Retinal pigment epithelial cell (primary cell): ENCODE measurements at regions not wholly inside any gene's neighbourhood (a gene's known extent, or its start where the extent isn't known, plus 50 kb on each side); places are given as distances from the start of the nearest gene placed in this dataset.
"Not testable (repeated sequence)": the region's sequence is repeated elsewhere in the genome, so short reads cannot be mapped to it uniquely, and the experiment has no call there.

Experiments used
- DNase-seq: peaks from one replicate; pipeline ENCODE4 v3.0.0-alpha.2; 2010; ENCODE audit warnings: low read depth
- H3K4me3 ChIP-seq: 2 replicates; pipeline ENCODE4 v1.5.1; 2011; ENCODE audit warnings: mild to moderate bottlenecking, low read length, control low read depth, moderate library complexity

DNA sequence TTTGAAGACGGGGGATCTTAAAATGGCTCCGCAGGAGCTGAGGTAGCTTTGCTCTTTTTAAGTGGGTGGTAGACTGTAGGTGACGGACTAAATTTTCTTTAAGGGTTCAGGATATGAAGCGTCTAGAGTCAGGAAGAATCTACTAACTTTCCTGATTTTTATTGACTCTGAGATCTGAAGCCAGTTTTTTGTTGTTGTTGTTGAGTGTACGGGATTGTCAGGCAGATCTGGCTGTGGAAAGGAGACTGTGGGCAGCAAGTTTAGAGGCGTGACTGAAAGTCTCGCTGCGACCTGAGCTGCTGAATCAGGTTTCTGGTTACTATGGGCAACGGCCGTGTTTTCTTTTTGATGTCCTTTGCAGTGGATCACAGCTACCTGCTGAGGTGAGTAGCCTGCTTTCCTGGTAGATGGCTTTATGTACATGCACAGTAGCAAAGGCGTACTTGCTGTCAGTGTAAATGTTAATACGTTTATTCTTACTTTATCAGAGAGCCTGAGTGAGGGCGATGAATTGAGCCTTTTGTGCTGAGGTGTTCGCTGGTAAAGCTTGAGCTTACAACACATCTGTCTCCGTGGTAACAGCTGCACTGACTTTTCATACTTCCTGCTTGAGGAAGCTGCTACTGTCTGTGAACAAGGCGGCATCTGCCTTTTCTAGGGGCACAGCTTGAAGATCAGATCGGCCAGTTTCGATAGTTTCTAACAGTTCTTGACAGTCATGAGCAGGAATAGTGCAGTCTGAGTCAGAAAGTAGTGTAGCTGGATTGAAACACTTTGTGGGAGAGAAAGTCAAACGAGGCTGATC, 193.7 kb downstream of the OTOP1 start:
- DNase-seq, H3K4me3 ChIP-seq: not testable (repeated sequence)

DNA sequence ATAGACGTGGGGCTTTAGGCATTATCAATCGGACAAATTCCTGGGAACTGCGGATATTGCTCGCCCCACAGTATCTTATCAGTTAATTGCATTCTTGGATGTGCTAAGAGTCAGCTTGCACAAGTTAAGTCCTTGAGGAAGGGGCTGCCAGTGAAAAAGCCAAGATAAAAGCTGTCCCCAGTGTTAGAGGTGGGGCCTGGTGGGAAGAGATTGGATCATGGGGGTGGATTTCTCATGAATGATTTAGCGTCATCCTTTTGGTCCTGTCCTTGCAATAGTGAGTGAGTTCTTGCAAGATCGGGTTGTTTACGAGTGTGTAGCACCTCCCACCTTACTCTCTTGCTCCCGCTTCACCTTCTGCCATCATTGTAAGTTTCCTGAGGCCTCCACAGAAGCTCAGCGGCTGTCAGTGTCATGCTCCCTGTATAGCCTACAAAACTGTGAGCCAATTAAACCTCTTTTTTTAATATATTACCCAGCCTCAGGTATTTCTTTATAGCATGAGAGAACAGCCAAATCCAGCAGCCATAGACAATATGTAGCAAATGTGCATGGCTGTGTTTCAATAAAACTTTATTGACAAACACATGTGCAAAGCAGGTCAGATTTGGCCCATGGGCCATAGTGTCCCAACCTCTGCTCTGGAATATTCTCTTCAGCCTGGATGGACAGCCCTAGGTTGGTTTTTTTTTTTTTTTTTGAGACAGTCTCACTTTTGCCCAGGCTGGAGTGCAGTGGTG, 189.2 kb downstream of the OTOP1 start:
- DNase-seq, H3K4me3 ChIP-seq: not testable (repeated sequence)

DNA sequence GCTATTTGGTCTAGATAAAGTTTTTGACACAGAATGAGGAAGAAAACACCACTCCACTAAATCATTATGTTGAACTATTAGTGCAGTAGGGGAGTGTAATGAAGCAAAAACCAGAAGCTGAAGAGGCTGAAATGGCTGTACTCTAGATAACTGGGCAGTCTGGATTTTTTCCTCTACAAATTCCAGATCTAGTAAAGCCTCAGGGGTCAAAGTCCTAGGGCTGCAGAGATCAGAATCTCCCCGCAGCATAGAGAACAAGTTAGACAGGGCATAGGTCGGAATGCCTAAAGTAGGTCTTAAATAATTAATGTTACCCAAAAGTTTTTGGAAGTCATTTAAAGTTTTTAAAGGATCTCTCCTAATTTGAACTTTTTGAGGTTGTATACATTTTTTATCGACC, 180.9 kb downstream of the OTOP1 start:
- H3K4me3 ChIP-seq, DNase-seq: not testable (repeated sequence)

DNA sequence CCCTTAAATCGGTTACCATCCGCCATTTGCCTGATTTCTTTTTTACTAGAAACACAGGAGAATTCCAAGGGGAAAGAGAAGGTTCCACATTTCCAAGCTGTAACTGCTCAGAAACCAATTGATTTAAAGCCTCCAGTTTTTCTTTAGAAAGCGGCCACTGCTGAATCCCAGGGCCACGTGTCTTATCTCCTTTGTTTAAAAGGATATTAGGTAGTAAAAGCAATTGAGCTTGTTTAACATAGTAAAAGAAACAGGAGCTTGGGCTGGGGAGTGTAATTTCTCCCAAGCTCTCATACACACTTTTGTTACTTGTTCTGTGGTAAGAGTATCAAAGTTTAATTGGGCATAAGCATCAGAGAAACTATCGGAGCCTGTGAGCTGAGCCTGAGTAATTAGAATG, 180.0 kb downstream of the OTOP1 start:
- DNase-seq, H3K4me3 ChIP-seq: not testable (repeated sequence)

DNA sequence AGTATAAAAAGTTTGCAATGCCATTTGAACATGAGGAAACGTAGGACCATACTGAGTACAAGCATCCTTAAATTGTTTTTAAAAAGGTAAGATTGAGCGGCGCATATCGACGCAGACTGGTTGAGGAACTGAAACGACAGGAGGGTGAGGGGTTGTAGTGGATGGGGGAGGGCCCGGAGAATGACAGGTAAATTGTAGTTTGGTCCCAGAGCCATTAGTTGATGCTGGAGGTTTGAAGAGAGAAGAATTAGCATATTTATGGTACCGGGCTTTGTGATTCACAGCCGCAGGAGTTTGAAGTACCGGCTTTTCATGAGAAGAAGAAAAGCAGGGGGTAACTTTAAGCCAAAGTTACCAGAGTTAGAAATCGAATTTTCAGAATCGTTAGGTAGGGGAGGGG, 179.5 kb downstream of the OTOP1 start:
- DNase-seq, H3K4me3 ChIP-seq: not testable (repeated sequence)

DNA sequence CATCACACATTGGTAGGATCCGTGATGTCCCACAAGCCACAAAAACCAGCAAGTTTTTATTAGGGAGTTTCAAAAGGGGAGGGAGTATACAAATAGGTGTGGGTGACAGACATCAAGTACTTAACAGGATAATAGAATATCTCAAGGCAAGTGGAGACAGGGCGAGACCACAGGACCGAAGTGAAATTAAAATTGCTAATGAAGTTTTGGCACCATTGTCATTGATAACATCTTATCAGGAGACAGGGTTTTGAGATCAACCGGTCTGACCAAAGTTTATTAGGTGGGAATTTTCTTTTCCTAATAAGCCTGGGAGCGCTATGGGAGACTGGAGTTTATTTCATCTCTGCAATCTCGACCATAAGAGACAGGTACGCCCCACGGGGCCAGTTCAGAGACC, 178.5 kb downstream of the OTOP1 start:
- not testable (repeated sequence) for H3K4me3 ChIP-seq, DNase-seq

DNA sequence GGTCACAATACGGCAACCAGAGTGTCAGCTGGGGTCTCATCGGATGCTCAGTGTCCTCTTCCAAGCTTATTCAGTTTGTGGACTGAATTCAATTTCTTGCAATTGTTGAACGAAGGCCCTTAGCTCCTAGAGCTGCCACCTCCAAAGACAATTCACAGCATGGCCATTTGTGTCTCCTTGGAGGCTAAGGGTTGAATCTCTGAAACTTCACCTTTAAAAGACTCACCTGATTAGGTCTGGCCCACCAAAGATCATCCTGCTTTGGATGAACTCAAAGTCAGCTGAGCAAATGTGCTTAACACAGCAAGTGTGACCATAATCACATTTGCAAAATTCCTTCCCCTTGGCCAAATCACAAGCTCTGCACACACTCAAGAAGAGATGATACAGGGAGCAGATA, 175.9 kb downstream of the OTOP1 start:
- H3K4me3 ChIP-seq, DNase-seq: not testable (repeated sequence)

DNA sequence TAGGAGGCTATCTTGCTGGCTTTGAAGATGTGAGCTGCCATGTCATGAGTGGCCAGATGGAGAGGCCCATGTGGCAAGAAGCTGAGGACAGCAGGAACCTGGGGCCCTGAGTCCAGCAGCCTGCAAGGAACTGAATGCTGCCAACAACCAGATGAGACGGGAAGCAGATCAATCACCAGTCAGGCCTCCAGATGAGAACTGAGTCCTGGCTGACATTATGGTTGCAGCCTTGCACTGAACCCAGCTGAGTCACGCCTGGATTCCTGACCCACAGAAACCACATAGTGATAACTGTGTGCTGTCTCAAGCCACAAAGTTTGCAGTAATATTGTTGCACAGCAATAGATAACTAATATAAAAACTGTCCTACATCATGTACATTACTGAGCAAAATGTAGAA, 173.8 kb downstream of the OTOP1 start:
- DNase-seq, H3K4me3 ChIP-seq: not testable (repeated sequence)

DNA sequence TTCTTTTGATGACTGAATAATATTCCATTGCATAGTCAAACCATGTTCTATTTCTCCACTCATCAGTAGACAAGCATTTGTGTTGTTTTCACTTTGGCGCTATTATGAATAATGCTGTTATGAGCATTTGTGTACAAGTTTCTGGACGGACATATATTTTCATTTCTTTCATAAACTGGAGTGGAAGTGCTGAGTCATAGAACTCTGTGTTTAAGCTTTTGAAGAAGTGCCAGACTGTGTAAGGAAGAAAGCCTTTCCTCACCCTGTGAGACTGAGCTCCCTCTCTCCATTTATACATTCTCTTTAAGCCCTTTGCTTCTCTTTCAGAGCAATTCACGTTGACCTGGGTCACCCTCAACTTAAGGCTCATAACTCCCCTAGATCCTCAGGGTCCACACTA, 169.5 kb downstream of the OTOP1 start:
- not testable (repeated sequence) for DNase-seq, H3K4me3 ChIP-seq

DNA sequence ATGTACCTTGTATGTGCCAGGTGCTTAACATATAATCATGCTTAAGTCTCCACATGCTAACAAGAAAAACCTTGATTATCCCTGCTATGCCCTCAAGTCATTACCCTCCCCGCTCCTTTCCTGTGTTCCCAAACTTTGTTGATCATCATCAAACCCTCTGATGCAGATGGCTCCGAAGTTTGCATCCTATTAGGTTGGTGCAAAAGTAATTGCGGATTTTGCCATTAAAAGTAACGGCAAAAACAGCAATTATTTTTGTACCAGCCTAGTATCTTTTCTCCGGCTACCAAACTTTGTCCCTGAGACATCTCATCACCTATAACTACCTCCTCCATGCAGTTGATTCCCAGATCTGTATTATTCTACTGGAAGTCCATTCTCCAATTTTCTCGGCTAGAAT, 142.6 kb downstream of the OTOP1 start:
- not testable (repeated sequence) for H3K4me3 ChIP-seq, DNase-seq

DNA sequence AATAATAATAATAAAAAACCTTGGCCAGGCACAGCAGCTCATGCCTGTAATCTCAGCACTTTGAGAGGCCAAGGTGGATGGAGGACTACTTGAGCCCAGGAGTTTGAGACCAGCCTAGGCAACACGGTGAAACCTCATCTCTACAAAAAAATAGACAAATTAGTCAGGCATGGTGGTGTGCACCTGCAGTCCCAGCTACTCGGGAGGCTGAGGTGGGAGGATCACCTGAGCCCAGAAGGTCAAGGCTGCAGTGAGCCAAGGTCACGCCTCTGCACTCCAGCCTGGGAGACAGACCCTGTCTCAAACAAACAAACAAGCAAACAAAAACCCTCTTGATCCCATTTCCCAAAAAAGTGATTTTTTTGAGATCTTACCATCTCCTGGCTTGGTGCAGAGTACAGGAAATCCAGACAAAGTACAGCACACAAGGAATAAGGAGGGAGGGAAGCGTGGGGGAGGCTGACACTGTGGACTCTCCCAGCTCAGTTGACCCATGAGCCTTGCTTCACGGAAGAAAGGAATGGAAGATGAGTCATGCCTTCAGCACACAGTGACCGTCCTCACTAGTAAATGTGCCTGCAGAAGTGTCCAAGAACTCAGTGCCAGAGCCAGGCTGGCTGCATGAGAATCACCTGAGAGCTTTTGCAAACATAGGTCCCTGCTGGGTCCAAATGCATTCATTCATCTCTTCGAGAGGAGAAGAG, 136.9 kb downstream of the OTOP1 start:
- DNase-seq, H3K4me3 ChIP-seq: not testable (repeated sequence)

DNA sequence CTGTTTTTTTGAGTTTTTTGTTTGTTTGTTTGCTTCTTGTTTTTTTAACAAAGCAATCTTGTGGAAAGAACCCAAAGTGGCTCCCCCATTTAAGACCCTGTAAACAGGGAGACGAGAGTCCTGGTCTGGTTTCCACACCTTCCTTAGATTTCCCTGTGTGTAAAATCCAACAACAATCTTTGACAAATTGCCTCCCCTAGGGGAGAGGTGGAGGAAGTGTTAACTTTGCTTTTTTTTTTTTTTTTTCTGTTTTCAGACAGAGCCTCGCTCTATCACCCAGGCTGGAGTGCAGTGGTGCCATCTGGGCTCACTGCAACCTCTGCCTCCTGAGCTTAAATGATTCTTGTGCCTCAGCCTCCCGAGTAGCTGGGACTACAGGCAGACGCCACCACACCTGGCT, 136.0 kb downstream of the OTOP1 start:
- H3K4me3 ChIP-seq, DNase-seq: not testable (repeated sequence)

DNA sequence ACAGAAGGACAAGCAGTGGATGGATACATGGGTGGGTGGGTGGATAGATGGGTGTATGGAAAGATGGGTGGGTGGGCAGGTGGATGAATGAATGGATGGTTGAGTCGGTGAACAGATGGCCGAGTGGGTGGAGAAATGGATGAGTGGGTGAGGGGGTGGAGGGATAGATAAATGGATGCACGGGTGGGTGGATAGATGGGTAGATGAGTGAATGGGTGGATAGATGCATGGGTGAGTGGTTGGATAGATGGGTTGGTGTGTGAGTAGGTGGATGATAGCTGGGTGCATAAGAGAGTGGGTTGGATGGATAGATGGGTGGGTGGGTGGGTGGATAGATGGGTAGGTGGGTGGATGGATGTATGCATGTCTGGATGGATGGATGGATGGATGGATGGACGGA, 134.6 kb downstream of the OTOP1 start:
- not testable (repeated sequence) for DNase-seq

DNA sequence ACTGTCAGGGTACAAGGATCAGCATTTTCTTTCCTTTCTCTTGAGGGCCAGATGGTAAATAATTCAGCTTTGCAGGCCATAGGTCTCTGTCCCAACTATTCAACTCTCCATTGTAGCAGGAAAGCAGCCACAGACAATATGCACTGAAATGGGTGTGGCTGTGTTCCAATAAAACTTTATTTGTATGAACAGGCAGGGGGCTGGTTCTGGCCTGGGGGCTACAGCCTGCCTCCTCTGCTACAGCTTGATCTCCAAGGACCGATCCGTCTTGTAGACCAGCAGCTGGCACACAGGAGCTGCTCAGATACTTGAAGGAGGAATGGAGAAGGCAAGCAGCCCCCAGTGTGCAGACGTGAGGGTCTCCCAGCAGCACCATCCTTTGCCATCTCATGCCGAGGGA, 127.1 kb downstream of the OTOP1 start:
- not testable (repeated sequence) for DNase-seq

More for the DNA sequence above, 134.6 kb downstream of the OTOP1 start:
- not testable (repeated sequence) for H3K4me3 ChIP-seq

DNA sequence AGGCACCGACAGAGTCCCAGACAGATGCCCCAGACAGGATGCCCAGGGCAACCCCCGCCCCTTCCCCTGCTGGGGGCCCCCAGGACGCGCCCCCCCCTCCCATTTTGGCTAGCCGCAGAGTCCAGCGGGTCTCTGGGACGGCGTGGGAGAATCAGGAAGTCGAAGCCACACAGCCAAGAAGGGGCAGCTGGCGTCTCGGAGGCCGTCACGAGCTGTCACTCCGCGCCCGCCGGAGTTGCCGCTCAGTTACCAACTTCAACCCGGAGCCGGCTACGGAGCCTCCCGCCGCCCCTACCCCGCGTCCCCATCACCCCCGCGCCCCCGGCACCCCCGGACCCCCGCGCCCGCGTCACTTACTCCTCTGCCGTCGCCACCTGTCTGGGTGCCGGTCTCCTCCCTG, 119.8 kb downstream of the OTOP1 start:
- H3K4me3 ChIP-seq, DNase-seq: not testable (repeated sequence)

More for the DNA sequence above, 127.1 kb downstream of the OTOP1 start:
- not testable (repeated sequence) for H3K4me3 ChIP-seq
